ENCODE measurements at regions not wholly inside any gene's neighbourhood (a gene's known extent, or its start where the extent isn't known, plus 50 kb on each side); places are given as distances from the start of the nearest gene placed in this dataset.

GRCh38 chr6:8269872-8270454 is 165.4 kb downstream of the SLC35B3 start:
- TF ChIP-seq REST (IDR thresholded peaks at IDR 0.05; ENCODE audit: insufficient read depth in 1 of 2, low read depth in 2 of 2, low read length in 2 of 2) (no peak), FOXP2 (optimal IDR thresholded peaks at IDR 0.05; ENCODE audit: borderline replicate concordance, extremely low read depth, extremely low read length, insufficient read depth) (no peak), POLR2AphosphoS5 (IDR thresholded peaks at IDR 0.05; ENCODE audit: low read depth, low read length) (no peak)

Measured in PFSK-1 (cell line).